H9 (cell line): ENCODE measurements at regions not wholly inside any gene's neighbourhood (a gene's known extent, or its start where the extent isn't known, plus 50 kb on each side); places are given as distances from the start of the nearest gene placed in this dataset.

ENCODE experiments used
- DNase-seq: peaks from one replicate; pipeline ENCODE4 v3.0.0-alpha.2; 2017
- H2AFZ ChIP-seq: one replicate; pipeline ENCODE4 v1.6.1; 2013; ENCODE audit warnings: mild to moderate bottlenecking, low read length, control low read depth, moderate library complexity
- H2AK5ac ChIP-seq: 2 replicates; pipeline ENCODE4 v1.6.1; 2013; ENCODE audit warnings: low read length, control low read depth, mixed read lengths; ENCODE audit not compliant: insufficient read length
- H2BK120ac ChIP-seq: one replicate; pipeline ENCODE4 v1.6.1; 2013; ENCODE audit warnings: low read depth, mild to moderate bottlenecking, low read length, control low read depth, inconsistent platforms; ENCODE audit not compliant: poor library complexity, severe bottlenecking
- H2BK12ac ChIP-seq: 2 replicates; pipeline ENCODE4 v1.6.1; 2013; ENCODE audit warnings: low read length, control low read depth, mixed read lengths, low read depth; ENCODE audit not compliant: insufficient read length
- H2BK15ac ChIP-seq: 2 replicates; pipeline ENCODE4 v1.6.1; 2013; ENCODE audit warnings: low read depth, low read length, control low read depth
- H2BK20ac ChIP-seq: one replicate; pipeline ENCODE4 v1.6.1; 2013; ENCODE audit warnings: low read depth, mild to moderate bottlenecking, low read length, control low read depth, inconsistent platforms; ENCODE audit not compliant: poor library complexity, severe bottlenecking
- H2BK5ac ChIP-seq: 2 replicates; pipeline ENCODE4 v1.6.1; 2013; ENCODE audit warnings: low read length, control low read depth, mixed read lengths; ENCODE audit not compliant: insufficient read length
- H3K14ac ChIP-seq: 2 replicates; pipeline ENCODE4 v1.6.1; 2013; ENCODE audit warnings: low read length, control low read depth; ENCODE audit not compliant: insufficient read depth
- H3K18ac ChIP-seq: 2 replicates; pipeline ENCODE4 v1.6.1; 2013; ENCODE audit warnings: low read depth, mild to moderate bottlenecking, mixed read lengths, low read length, control low read depth; ENCODE audit not compliant: insufficient read length
- H3K23ac ChIP-seq: 2 replicates; pipeline ENCODE4 v1.6.1; 2013; ENCODE audit warnings: low read length, control low read depth, mixed read lengths, low read depth; ENCODE audit not compliant: insufficient read length
- H3K23me2 ChIP-seq: 2 replicates; pipeline ENCODE4 v1.6.1; 2013; ENCODE audit warnings: low read depth, mild to moderate bottlenecking, mixed read lengths, low read length, control low read depth; ENCODE audit not compliant: insufficient read length, poor library complexity, severe bottlenecking
- H3K27ac ChIP-seq: 2 replicates; pipeline ENCODE4 v1.5.1; 2013; ENCODE audit warnings: low read length, control low read depth, mixed read lengths, low read depth; ENCODE audit not compliant: insufficient read length
- H3K27me3 ChIP-seq: 2 replicates; pipeline ENCODE4 v1.6.1; 2013; ENCODE audit warnings: low read length, control low read depth, inconsistent platforms; ENCODE audit not compliant: insufficient read depth
- H3K4ac ChIP-seq: 2 replicates; pipeline ENCODE4 v1.6.1; 2013; ENCODE audit warnings: low read depth, mild to moderate bottlenecking, control low read depth, inconsistent platforms, low read length, moderate library complexity
- H3K4me1 ChIP-seq: 2 replicates; pipeline ENCODE4 v1.6.1; 2013; ENCODE audit warnings: low read length, control low read depth, inconsistent platforms; ENCODE audit not compliant: insufficient read depth
- H3K4me2 ChIP-seq: 2 replicates; pipeline ENCODE4 v1.6.1; 2013; ENCODE audit warnings: low read length, control low read depth, mixed read lengths; ENCODE audit not compliant: insufficient read length, insufficient read depth
- H3K56ac ChIP-seq: 2 replicates; pipeline ENCODE4 v1.6.1; 2013; ENCODE audit warnings: low read depth, mild to moderate bottlenecking, mixed read lengths, low read length, control low read depth; ENCODE audit not compliant: insufficient read length
- H3K79me1 ChIP-seq: 2 replicates; pipeline ENCODE4 v1.6.1; 2013; ENCODE audit warnings: low read depth, mild to moderate bottlenecking, moderate library complexity, low read length, control low read depth, inconsistent platforms; ENCODE audit not compliant: insufficient read depth, poor library complexity, severe bottlenecking
- H3K79me2 ChIP-seq: 2 replicates; pipeline ENCODE4 v1.6.1; 2013; ENCODE audit warnings: low read length, control low read depth, inconsistent platforms; ENCODE audit not compliant: insufficient read depth
- H3K9ac ChIP-seq: 2 replicates; pipeline ENCODE4 v1.6.1; 2013; ENCODE audit warnings: low read length, control low read depth, mixed read lengths; ENCODE audit not compliant: insufficient read length; ENCODE audit errors: extremely low read depth
- H3K9me3 ChIP-seq: one replicate; pipeline ENCODE4 v1.6.1; 2013; ENCODE audit warnings: low read depth, low read length, inconsistent platforms; ENCODE audit not compliant: control insufficient read depth
- H3T11ph ChIP-seq: one replicate; pipeline ENCODE4 v1.6.1; 2013; ENCODE audit warnings: mild to moderate bottlenecking, low read length, control low read depth, inconsistent platforms
- H4K20me1 ChIP-seq: one replicate; pipeline ENCODE4 v1.6.1; 2013; ENCODE audit not compliant: control insufficient read depth, insufficient read length, insufficient read depth
- H4K5ac ChIP-seq: 2 replicates; pipeline ENCODE4 v1.6.1; 2013; ENCODE audit warnings: low read depth, mild to moderate bottlenecking, mixed read lengths, low read length, control low read depth; ENCODE audit not compliant: insufficient read length
- H4K8ac ChIP-seq: replicated peaks from 2 replicates; pipeline ENCODE4 v1.6.1; 2013; ENCODE audit warnings: low read length, control low read depth, mixed read lengths, low read depth; ENCODE audit not compliant: insufficient read length
- H4K91ac ChIP-seq: 2 replicates; pipeline ENCODE4 v1.6.1; 2013; ENCODE audit warnings: low read depth, mild to moderate bottlenecking, moderate library complexity, mixed read lengths, low read length, control low read depth; ENCODE audit not compliant: insufficient read length
- H3K27ac Mint-ChIP-seq, 3 experiments: 2 replicates in 2 of 3; 3 replicates in 1 of 3; pipeline ENCODE4 v1.8.0; 2020 to 2021; ENCODE audit warnings: mixed read lengths in 3 of 3, mild to moderate bottlenecking in 1 of 3, moderate library complexity in 1 of 3
- H3K27me3 Mint-ChIP-seq: 2 replicates; pipeline ENCODE4 v1.8.0; 2021; ENCODE audit warnings: low read depth, mild to moderate bottlenecking, moderate library complexity, mixed read lengths
- H3K36me3 Mint-ChIP-seq, 3 experiments: 2 replicates in 2 of 3; 3 replicates in 1 of 3; pipeline ENCODE4 v1.8.0; 2020 to 2021; ENCODE audit warnings: low read depth in 3 of 3, mixed read lengths in 3 of 3; ENCODE audit not compliant: insufficient read depth in 1 of 3
- H3K4me1 Mint-ChIP-seq, 2 experiments: 2 replicates each; pipeline ENCODE4 v1.8.0; 2020; ENCODE audit warnings: mixed read lengths in 2 of 2
- H3K4me3 Mint-ChIP-seq, 2 experiments: 2 replicates in 1 of 2; 3 replicates in 1 of 2; pipeline ENCODE4 v1.8.0; 2020 to 2021; ENCODE audit warnings: mild to moderate bottlenecking in 2 of 2, mixed read lengths in 2 of 2, moderate library complexity in 1 of 2
- H3K9me3 Mint-ChIP-seq, 2 experiments: 2 replicates in 1 of 2; 3 replicates in 1 of 2; pipeline ENCODE4 v1.8.0; 2020; ENCODE audit warnings: mild to moderate bottlenecking in 2 of 2, mixed read lengths in 2 of 2, moderate library complexity in 1 of 2
- CTCF ChIP-seq: fragments of 200-600 bp; sonication (generic); conservative IDR thresholded peaks from 3 replicates; pipeline ENCODE4 v1.8.0; 2021; ENCODE audit warnings: antibody characterized with exemption, mild to moderate bottlenecking
- WGBS: extraction: QIAGEN DNeasy Blood & Tissue Kit; methylation state at CpG from one replicate; pipeline ENCODE4 v1.1.7; 2013; ENCODE audit warnings: missing lambda C conversion rate, low lambda C conversion rate, mixed read lengths; ENCODE audit not compliant: insufficient read length; ENCODE audit errors: extremely low coverage; 5-methylcytosine and 5-hydroxymethylcytosine counted together

- Histone ChIP-seq H4K20me1 (no peaks in the 10 kb centered on the region), H3K18ac (no peak overlapping the region), H2BK12ac (no peak overlapping the region), H3K4me1 (peaks cover 2% of the 10 kb centered on the region; the same call in 1 of the 2 replicates), H2BK20ac (no peak overlapping the region), H3K56ac (no peak overlapping the region), H2AK5ac (no peak overlapping the region), H3T11ph (no peak overlapping the region), H3K4ac (no peak overlapping the region), H3K9ac (no peak overlapping the region), H4K8ac (no peak overlapping the region), H2BK120ac (no peak overlapping the region), H3K4me2 (no peak overlapping the region), H3K27me3 (no peaks in the 10 kb centered on the region), H3K14ac (no peak overlapping the region), H4K91ac (no peak overlapping the region), H3K79me1 (no peaks in the 10 kb centered on the region), H3K9me3 (no peaks in the 10 kb centered on the region), H3K79me2 (no peaks in the 10 kb centered on the region), H3K27ac (no peak overlapping the region), H3K23ac (no peak overlapping the region), H2BK5ac (no peak overlapping the region), H4K5ac (no peak overlapping the region), H2AFZ (no peak overlapping the region), H3K23me2 (no peaks in the 10 kb centered on the region), H2BK15ac (no peak overlapping the region)
- WGBS, result no CpG with 5 or more reads among the region's 2 CpGs
- no peaks in the 10 kb centered on the region; a peak in 1 of 7 replicates for H3K36me3 Mint-ChIP-seq
- no peak overlapping the region for H3K27ac Mint-ChIP-seq
- 0 out of 5 replicates have a peak, but pooled peaks cover 0 to 2% of the 10 kb centered on the region in 2 experiments for H3K9me3 Mint-ChIP-seq
- H3K4me1 Mint-ChIP-seq, result peaks cover 7% of the 10 kb centered on the region in 2 experiments
- TF ChIP-seq CTCF, result no peak
- H3K27me3 Mint-ChIP-seq, result no peaks in the 10 kb centered on the region; the same call in 1 of the 2 replicates
- H3K4me3 Mint-ChIP-seq, result no peak overlapping the region
- DNase-seq, result no peak
Observed at GRCh38 chr1:177525176-177525575, 354.4 kb downstream of the BRINP2 start.
